ENCODE measurements at regions not wholly inside any gene's neighbourhood (a gene's known extent, or its start where the extent isn't known, plus 50 kb on each side); places are given as distances from the start of the nearest gene placed in this dataset.

- in situ Hi-C loops (cut with MboI; ENCODE audit: low sequenced_read_pairs, unreplicated experiment), result no loop called here
- DNase-seq (ENCODE audit: low spot score), result no peak
- no peak for TF ChIP-seq CTCF (IDR thresholded peaks at IDR 0.05; ENCODE audit: borderline replicate concordance, control extremely low read depth, extremely low read depth, insufficient read depth, missing control alignments)
These were observed 82.4 kb upstream of the SDK1 start for GRCh38 chr7:3218411-3219225.

- TF ChIP-seq CTCF (IDR thresholded peaks at IDR 0.05; ENCODE audit: borderline replicate concordance, control extremely low read depth, extremely low read depth, insufficient read depth, missing control alignments), result no peak
- in situ Hi-C loops (cut with MboI; ENCODE audit: low sequenced_read_pairs, unreplicated experiment), result no loop called here
- no peak for DNase-seq (ENCODE audit: low spot score)
These were observed 71.1 kb upstream of the SDK1 start for GRCh38 chr7:3229904-3230470.

DNA sequence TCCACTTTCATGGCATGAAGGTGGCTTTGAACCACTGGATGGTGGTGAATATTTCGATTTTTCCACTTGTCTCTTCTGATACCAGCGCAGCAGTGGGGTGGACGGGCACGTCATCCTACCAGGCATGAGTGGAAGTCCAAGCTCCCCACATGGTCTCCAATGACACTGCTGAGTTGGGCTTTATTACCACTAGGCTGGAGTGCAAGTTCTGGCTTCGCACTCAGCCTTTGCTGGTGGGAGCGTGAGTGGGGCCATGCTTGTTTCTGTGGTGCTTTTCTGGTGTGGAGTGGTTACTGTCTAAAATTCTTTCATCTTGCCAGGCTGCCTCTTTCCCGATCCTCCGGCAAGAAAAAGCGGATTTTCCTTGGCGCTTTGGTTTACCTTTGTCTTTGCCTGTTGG, 70.1 kb upstream of the SDK1 start:
- in situ Hi-C loops (cut with MboI; ENCODE audit: low sequenced_read_pairs, unreplicated experiment), result no loop called here
- TF ChIP-seq CTCF (IDR thresholded peaks at IDR 0.05; ENCODE audit: borderline replicate concordance, control extremely low read depth, extremely low read depth, insufficient read depth, missing control alignments), result no peak
- DNase-seq (ENCODE audit: low spot score), result no peak

GRCh38 chr7:3232228-3232627, 68.8 kb upstream of the SDK1 start:
- TF ChIP-seq CTCF (IDR thresholded peaks at IDR 0.05; ENCODE audit: borderline replicate concordance, control extremely low read depth, extremely low read depth, insufficient read depth, missing control alignments), result no peak
- DNase-seq (ENCODE audit: low spot score), result no peak
- in situ Hi-C loops (cut with MboI; ENCODE audit: low sequenced_read_pairs, unreplicated experiment), result no loop called here

DNA sequence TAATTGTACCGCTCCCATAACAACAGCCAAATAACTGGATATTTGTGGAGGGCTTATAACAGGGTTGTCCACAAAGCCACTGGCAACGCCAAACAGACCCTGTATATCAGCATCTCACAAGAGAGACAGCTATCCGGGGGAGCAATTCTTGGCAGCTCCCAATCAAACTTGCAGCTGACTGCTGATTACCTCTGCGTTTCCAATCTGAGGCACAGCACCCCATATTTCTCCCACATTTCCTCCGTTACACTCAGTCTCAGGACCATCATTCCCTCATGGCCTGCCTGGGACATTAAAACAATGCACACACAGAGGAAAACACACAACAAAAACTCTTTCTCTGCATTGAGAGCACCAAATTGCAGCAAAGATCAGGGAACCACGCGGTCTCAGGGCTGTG, 67.8 kb upstream of the SDK1 start:
- TF ChIP-seq CTCF (IDR thresholded peaks at IDR 0.05; ENCODE audit: borderline replicate concordance, control extremely low read depth, extremely low read depth, insufficient read depth, missing control alignments), result no peak

GRCh38 chr7:3234051-3234450, 67.0 kb upstream of the SDK1 start:
- DNase-seq (ENCODE audit: low spot score), result no peak
- in situ Hi-C loops (cut with MboI; ENCODE audit: low sequenced_read_pairs, unreplicated experiment), result no loop called here
- no peak for TF ChIP-seq CTCF (IDR thresholded peaks at IDR 0.05; ENCODE audit: borderline replicate concordance, control extremely low read depth, extremely low read depth, insufficient read depth, missing control alignments)

More for the DNA sequence above, 67.8 kb upstream of the SDK1 start:
- in situ Hi-C loops (cut with MboI; ENCODE audit: low sequenced_read_pairs, unreplicated experiment), result no loop called here
- no peak for DNase-seq (ENCODE audit: low spot score)

All from GM13976 (cell line).